SJSA1 (cell line): ENCODE measurements at regions not wholly inside any gene's neighbourhood (a gene's known extent, or its start where the extent isn't known, plus 50 kb on each side); places are given as distances from the start of the nearest gene placed in this dataset.

Source experiments
- DNase-seq, 2 experiments: peaks; one replicate each; pipeline ENCODE4 v3.0.0-alpha.2; 2015 to 2020; ENCODE audit warnings: low spot score in 2 of 2, low read depth in 1 of 2
- H3K27ac ChIP-seq: fragments of 250-450 bp; sonication (Bioruptor Pico); 2 replicates; pipeline ENCODE4 v1.5.1; 2020; ENCODE audit warnings: mild to moderate bottlenecking, moderate library complexity
- H3K27me3 ChIP-seq: fragments of 250-450 bp; sonication (Bioruptor Pico); replicated peaks from 2 replicates; pipeline ENCODE4 v1.5.1; 2020; ENCODE audit warnings: mild to moderate bottlenecking, moderate library complexity
- H3K36me3 ChIP-seq: fragments of 250-450 bp; sonication (Bioruptor Pico); 2 replicates; pipeline ENCODE4 v1.5.1; 2020; ENCODE audit warnings: mild to moderate bottlenecking
- H3K4me1 ChIP-seq: fragments of 250-450 bp; sonication (Bioruptor Pico); replicated peaks from 2 replicates; pipeline ENCODE4 v1.6.1; 2021; ENCODE audit warnings: mild to moderate bottlenecking
- H3K4me3 ChIP-seq: fragments of 250-450 bp; sonication (Bioruptor Pico); 2 replicates; pipeline ENCODE4 v1.5.1; 2020; ENCODE audit warnings: mild to moderate bottlenecking
- H3K9me3 ChIP-seq: fragments of 250-450 bp; sonication (Bioruptor Pico); replicated peaks from 2 replicates; pipeline ENCODE4 v1.5.1; 2020; ENCODE audit warnings: mild to moderate bottlenecking

- Histone ChIP-seq H3K27me3 (no peaks in the 10 kb centered on the region), H3K27ac (no peak overlapping the region), H3K4me3 (no peak overlapping the region), H3K4me1 (no peaks in the 10 kb centered on the region), H3K9me3 (no peaks in the 10 kb centered on the region), H3K36me3 (no peaks in the 10 kb centered on the region)
- no peak for DNase-seq
These were observed 209.6 kb upstream of the SLC30A5 start for GRCh38 chr5:68884144-68884754.

GRCh38 chr5:68884883-68885282 lies 208.9 kb upstream of the SLC30A5 start:
- Histone ChIP-seq H3K9me3 (no peaks in the 10 kb centered on the region), H3K4me1 (no peaks in the 10 kb centered on the region), H3K36me3 (no peaks in the 10 kb centered on the region), H3K27ac (no peak overlapping the region), H3K4me3 (no peak overlapping the region), H3K27me3 (no peaks in the 10 kb centered on the region)
- no peak for DNase-seq

- Histone ChIP-seq H3K27ac (no peak overlapping the region), H3K36me3 (no peaks in the 10 kb centered on the region), H3K9me3 (no peaks in the 10 kb centered on the region), H3K4me3 (no peak overlapping the region), H3K4me1 (no peaks in the 10 kb centered on the region), H3K27me3 (no peaks in the 10 kb centered on the region)
- no peak for DNase-seq
These were observed 207.0 kb upstream of the SLC30A5 start for GRCh38 chr5:68886814-68887213.

GRCh38 chr5:68891718-68892117 lies 202.1 kb upstream of the SLC30A5 start:
- Histone ChIP-seq H3K36me3 (no peaks in the 10 kb centered on the region), H3K27ac (no peak overlapping the region)
- DNase-seq = no peak

GRCh38 chr5:68894673-68895072 lies 199.1 kb upstream of the SLC30A5 start:
- Histone ChIP-seq H3K36me3 (no peaks in the 10 kb centered on the region), H3K4me1 (peaks cover 10% of the 10 kb centered on the region), H3K27ac (no peak overlapping the region), H3K27me3 (no peaks in the 10 kb centered on the region), H3K4me3 (no peak overlapping the region), H3K9me3 (no peaks in the 10 kb centered on the region)
- no peak for DNase-seq

More at GRCh38 chr5:68891718-68892117, 202.1 kb upstream of the SLC30A5 start:
- no peaks in the 10 kb centered on the region for H3K9me3 ChIP-seq
- H3K27me3 ChIP-seq = no peaks in the 10 kb centered on the region
- H3K4me1 ChIP-seq = no peaks in the 10 kb centered on the region
- H3K4me3 ChIP-seq = no peak overlapping the region

GRCh38 chr5:68898951-68899471 lies 194.8 kb upstream of the SLC30A5 start:
- peak; percentile 44 to 65 for DNase-seq
- Histone ChIP-seq H3K4me3 (no peak overlapping the region), H3K4me1 (peaks cover 12% of the 10 kb centered on the region), H3K9me3 (no peaks in the 10 kb centered on the region), H3K36me3 (no peaks in the 10 kb centered on the region), H3K27ac (peak overlapping the region; percentile 47; the same call in 1 of the 2 replicates), H3K27me3 (no peaks in the 10 kb centered on the region)

- Histone ChIP-seq H3K27me3 (no peaks in the 10 kb centered on the region), H3K4me3 (no peak overlapping the region), H3K27ac (no peak overlapping the region), H3K4me1 (peaks cover 12% of the 10 kb centered on the region), H3K36me3 (no peaks in the 10 kb centered on the region), H3K9me3 (no peaks in the 10 kb centered on the region)
- DNase-seq = peak; percentile 32 to 71
These were observed 181.7 kb upstream of the SLC30A5 start for GRCh38 chr5:68911840-68912690.

GRCh38 chr5:68915079-68915478 lies 178.7 kb upstream of the SLC30A5 start:
- H3K9me3 ChIP-seq = no peaks in the 10 kb centered on the region
- no peaks in the 10 kb centered on the region for H3K27me3 ChIP-seq
- no peak for DNase-seq

GRCh38 chr5:68918306-68918705 lies 175.5 kb upstream of the SLC30A5 start:
- no peak for DNase-seq
- Histone ChIP-seq H3K4me3 (no peak overlapping the region), H3K9me3 (no peaks in the 10 kb centered on the region), H3K4me1 (no peaks in the 10 kb centered on the region), H3K27me3 (no peaks in the 10 kb centered on the region), H3K36me3 (no peaks in the 10 kb centered on the region), H3K27ac (no peak overlapping the region)

More at GRCh38 chr5:68915079-68915478, 178.7 kb upstream of the SLC30A5 start:
- H3K36me3 ChIP-seq = no peaks in the 10 kb centered on the region
- H3K27ac ChIP-seq = no peak overlapping the region
- H3K4me3 ChIP-seq = no peak overlapping the region
- peaks cover 12% of the 10 kb centered on the region for H3K4me1 ChIP-seq

GRCh38 chr5:68919988-68920490 lies 173.8 kb upstream of the SLC30A5 start:
- H3K27ac ChIP-seq = no peak overlapping the region
- H3K4me1 ChIP-seq = 0 out of 2 replicates have a peak, but pooled peaks cover 3% of the 10 kb centered on the region
- H3K9me3 ChIP-seq = no peaks in the 10 kb centered on the region
- no peaks in the 10 kb centered on the region for H3K27me3 ChIP-seq
- no peak overlapping the region for H3K4me3 ChIP-seq
- H3K36me3 ChIP-seq = no peaks in the 10 kb centered on the region
- DNase-seq = no peak

GRCh38 chr5:68920888-68921287 lies 172.9 kb upstream of the SLC30A5 start:
- no peaks in the 10 kb centered on the region for H3K27me3 ChIP-seq
- no peak overlapping the region for H3K4me3 ChIP-seq
- H3K4me1 ChIP-seq = 0 out of 2 replicates have a peak, but pooled peaks cover 3% of the 10 kb centered on the region
- H3K27ac ChIP-seq = no peak overlapping the region
- no peaks in the 10 kb centered on the region for H3K9me3 ChIP-seq
- no peak for DNase-seq
- H3K36me3 ChIP-seq = no peaks in the 10 kb centered on the region

- H3K9me3 ChIP-seq = no peaks in the 10 kb centered on the region
- H3K36me3 ChIP-seq = no peaks in the 10 kb centered on the region
- H3K4me3 ChIP-seq = no peak overlapping the region
- no peak overlapping the region for H3K27ac ChIP-seq
- H3K27me3 ChIP-seq = no peaks in the 10 kb centered on the region
- no peak for DNase-seq
- 0 out of 2 replicates have a peak, but pooled peaks cover 3% of the 10 kb centered on the region for H3K4me1 ChIP-seq
These were observed 171.4 kb upstream of the SLC30A5 start for GRCh38 chr5:68922172-68922987.

GRCh38 chr5:68924481-68925145 lies 169.2 kb upstream of the SLC30A5 start:
- no peak for DNase-seq
- no peak overlapping the region for H3K27ac ChIP-seq
- H3K9me3 ChIP-seq = no peaks in the 10 kb centered on the region
- H3K36me3 ChIP-seq = no peaks in the 10 kb centered on the region
- H3K4me3 ChIP-seq = no peak overlapping the region
- 0 out of 2 replicates have a peak, but pooled peaks cover 3% of the 10 kb centered on the region for H3K4me1 ChIP-seq
- H3K27me3 ChIP-seq = no peaks in the 10 kb centered on the region
